ENCODE measurements at regions not wholly inside any gene's neighbourhood (a gene's known extent, or its start where the extent isn't known, plus 50 kb on each side); places are given as distances from the start of the nearest gene placed in this dataset.

- no peak for TF ChIP-seq FOXM1 (IDR thresholded peaks at IDR 0.05; ENCODE audit: borderline replicate concordance, low read depth)
- TF ChIP-seq REST (IDR thresholded peaks at IDR 0.05; ENCODE audit: low read depth), result no peak
- TF ChIP-seq TEAD4 (IDR thresholded peaks at IDR 0.05), result no peak
- TF ChIP-seq, protein P1, sequence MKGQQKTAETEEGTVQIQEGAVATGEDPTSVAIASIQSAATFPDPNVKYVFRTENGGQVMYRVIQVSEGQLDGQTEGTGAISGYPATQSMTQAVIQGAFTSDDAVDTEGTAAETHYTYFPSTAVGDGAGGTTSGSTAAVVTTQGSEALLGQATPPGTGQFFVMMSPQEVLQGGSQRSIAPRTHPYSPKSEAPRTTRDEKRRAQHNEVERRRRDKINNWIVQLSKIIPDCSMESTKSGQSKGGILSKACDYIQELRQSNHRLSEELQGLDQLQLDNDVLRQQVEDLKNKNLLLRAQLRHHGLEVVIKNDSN (IDR thresholded peaks at IDR 0.05), result no peak
- TF ChIP-seq RAD21 (IDR thresholded peaks at IDR 0.05; ENCODE audit: low read depth), result no peak
- TF ChIP-seq TCF12 (IDR thresholded peaks at IDR 0.05; ENCODE audit: low read depth), result no peak
- no peak for TF ChIP-seq ZBTB7A (IDR thresholded peaks at IDR 0.05; ENCODE audit: low read depth)
- no peak for TF ChIP-seq YY1 (IDR thresholded peaks at IDR 0.05; ENCODE audit: low read depth)
These were observed 143.3 kb downstream of the ETS2 start for GRCh38 chr21:38949070-38949380.

- no peak for TF ChIP-seq CEBPB (IDR thresholded peaks at IDR 0.05)
These were observed 142.8 kb downstream of the ETS2 start for GRCh38 chr21:38948377-38949069.

DNA sequence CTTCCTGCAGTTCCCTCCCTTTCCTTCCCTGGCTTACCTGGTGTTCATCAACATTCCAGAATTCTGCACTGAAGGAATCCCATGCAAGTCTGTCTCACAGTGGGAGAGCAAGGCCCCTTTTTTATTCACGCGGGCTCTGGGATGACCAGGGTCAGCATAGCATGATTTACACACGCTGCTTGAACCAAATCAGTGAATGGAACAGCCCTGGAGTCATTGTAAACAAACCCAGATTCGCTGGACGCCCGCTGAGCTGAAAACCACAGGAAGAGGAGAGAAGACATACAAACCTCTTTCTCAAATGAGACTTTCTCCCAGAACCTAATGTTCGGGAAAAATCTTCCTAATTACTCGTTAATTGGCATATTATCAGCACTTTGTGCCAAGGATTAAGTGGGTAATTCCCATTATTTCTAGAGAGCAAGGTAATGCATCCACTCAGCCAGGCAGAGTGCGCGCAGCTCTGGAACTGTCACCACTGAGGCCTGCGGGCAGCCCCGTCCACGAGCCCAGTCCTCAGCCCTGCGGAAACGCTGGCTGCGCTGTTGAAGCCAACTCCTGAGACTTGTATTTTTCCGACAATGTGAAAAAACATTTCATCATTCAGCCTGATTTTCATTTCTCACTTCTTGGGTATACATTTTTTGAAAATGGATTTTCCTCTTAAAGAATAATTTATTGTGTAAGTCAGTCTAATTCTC is 140.0 kb downstream of the ETS2 start:
- TF ChIP-seq TAF1 (IDR thresholded peaks at IDR 0.05; ENCODE audit: low read depth), result no peak
- no peak for TF ChIP-seq YY1 (IDR thresholded peaks at IDR 0.05; ENCODE audit: low read depth)
- no peak for TF ChIP-seq ZBTB7A (IDR thresholded peaks at IDR 0.05; ENCODE audit: low read depth)
- TF ChIP-seq TEAD4 (IDR thresholded peaks at IDR 0.05), result peak; percentile 48; the same call in 1 of the 2 replicates
- TF ChIP-seq CREB1 (IDR thresholded peaks at IDR 0.05; ENCODE audit: low read depth), result no peak
- TF ChIP-seq CEBPB (IDR thresholded peaks at IDR 0.05), result no peak
- TF ChIP-seq RAD21 (IDR thresholded peaks at IDR 0.05; ENCODE audit: low read depth), result peak; percentile 15; the same call in 1 of the 2 replicates
- TF ChIP-seq, protein P1 (IDR thresholded peaks at IDR 0.05), result no peak
- peak; percentile 45 for TF ChIP-seq TCF12 (IDR thresholded peaks at IDR 0.05; ENCODE audit: low read depth)
- TF ChIP-seq EP300 (IDR thresholded peaks at IDR 0.05; ENCODE audit: borderline replicate concordance), result peak; percentile 52; the same call in 1 of the 2 replicates
- no peak for TF ChIP-seq FOXM1 (IDR thresholded peaks at IDR 0.05; ENCODE audit: borderline replicate concordance, low read depth)
- no peak for TF ChIP-seq EGR1 (IDR thresholded peaks at IDR 0.05)
- TF ChIP-seq NFIC (IDR thresholded peaks at IDR 0.05), result peak; percentile 32; the same call in 1 of the 2 replicates
- TF ChIP-seq, protein P2, sequence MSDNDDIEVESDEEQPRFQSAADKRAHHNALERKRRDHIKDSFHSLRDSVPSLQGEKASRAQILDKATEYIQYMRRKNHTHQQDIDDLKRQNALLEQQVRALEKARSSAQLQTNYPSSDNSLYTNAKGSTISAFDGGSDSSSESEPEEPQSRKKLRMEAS (IDR thresholded peaks at IDR 0.05), result no peak
- TF ChIP-seq REST (IDR thresholded peaks at IDR 0.05; ENCODE audit: low read depth), result no peak

DNA sequence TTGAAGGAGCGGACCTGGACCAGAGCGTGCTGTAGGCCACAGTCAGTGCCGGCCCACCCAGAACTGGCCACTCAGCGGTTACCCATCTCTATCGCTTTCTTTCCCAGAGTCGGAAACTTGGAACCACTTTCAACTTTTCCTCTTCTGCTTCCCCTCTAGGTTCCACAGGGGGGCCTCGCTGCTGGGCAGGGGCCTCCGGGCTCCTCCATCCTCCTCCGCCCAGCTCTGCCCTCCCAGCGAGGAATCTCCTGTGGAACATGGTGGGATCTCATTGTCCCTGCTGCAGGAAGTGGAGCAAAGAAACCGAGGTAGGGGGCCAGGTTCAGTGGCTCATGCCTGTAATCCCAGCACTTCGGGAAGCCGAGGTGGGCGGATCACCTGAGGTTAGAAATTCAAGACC is 139.2 kb downstream of the ETS2 start:
- TF ChIP-seq YY1 (IDR thresholded peaks at IDR 0.05; ENCODE audit: low read depth), result no peak
- no peak for TF ChIP-seq CEBPB (IDR thresholded peaks at IDR 0.05)
- no peak for TF ChIP-seq NFIC (IDR thresholded peaks at IDR 0.05)
- TF ChIP-seq TAF1 (IDR thresholded peaks at IDR 0.05; ENCODE audit: low read depth), result no peak
- TF ChIP-seq FOXM1 (IDR thresholded peaks at IDR 0.05; ENCODE audit: borderline replicate concordance, low read depth), result no peak
- TF ChIP-seq, protein P2 (IDR thresholded peaks at IDR 0.05), result no peak
- no peak for TF ChIP-seq EP300 (IDR thresholded peaks at IDR 0.05; ENCODE audit: borderline replicate concordance)

GRCh38 chr21:38944402-38944801 is 138.7 kb downstream of the ETS2 start:
- no peak for TF ChIP-seq EGR1 (IDR thresholded peaks at IDR 0.05)
- TF ChIP-seq NFIC (IDR thresholded peaks at IDR 0.05), result no peak
- TF ChIP-seq ZBTB7A (IDR thresholded peaks at IDR 0.05; ENCODE audit: low read depth), result no peak
- TF ChIP-seq, protein P1 (IDR thresholded peaks at IDR 0.05), result no peak
- TF ChIP-seq YY1 (IDR thresholded peaks at IDR 0.05; ENCODE audit: low read depth), result no peak
- TF ChIP-seq REST (IDR thresholded peaks at IDR 0.05; ENCODE audit: low read depth), result no peak
- no peak for TF ChIP-seq CREB1 (IDR thresholded peaks at IDR 0.05; ENCODE audit: low read depth)
- no peak for TF ChIP-seq TCF12 (IDR thresholded peaks at IDR 0.05; ENCODE audit: low read depth)
- no peak for TF ChIP-seq TAF1 (IDR thresholded peaks at IDR 0.05; ENCODE audit: low read depth)
- no peak for TF ChIP-seq RAD21 (IDR thresholded peaks at IDR 0.05; ENCODE audit: low read depth)
- TF ChIP-seq CEBPB (IDR thresholded peaks at IDR 0.05), result no peak
- no peak for TF ChIP-seq TEAD4 (IDR thresholded peaks at IDR 0.05)
- no peak for TF ChIP-seq FOXM1 (IDR thresholded peaks at IDR 0.05; ENCODE audit: borderline replicate concordance, low read depth)
- TF ChIP-seq, protein P2 (IDR thresholded peaks at IDR 0.05), result no peak
- TF ChIP-seq EP300 (IDR thresholded peaks at IDR 0.05; ENCODE audit: borderline replicate concordance), result no peak

Measured in Ishikawa (cell line).